ENCODE measurements at regions not wholly inside any gene's neighbourhood (a gene's known extent, or its start where the extent isn't known, plus 50 kb on each side); places are given as distances from the start of the nearest gene placed in this dataset.
"Not testable (repeated sequence)": the region's sequence is repeated elsewhere in the genome, so short reads cannot be mapped to it uniquely, and the experiment has no call there.

GRCh38 chr14:105899071-105899641, 372.8 kb downstream of the TMEM121 start:
- DNase-seq, result no peak
- TF ChIP-seq CTCF (IDR thresholded peaks at IDR 0.05; ENCODE audit: low read depth, low read length, missing control alignments), result no peak
- Histone ChIP-seq H3K4me3 (ENCODE audit: low read depth, low read length) (no peak overlapping the region), H3K36me3 (replicated peaks) (no peaks in the 10 kb centered on the region), H3K27ac (no peak overlapping the region), H3K27me3 (replicated peaks) (no peaks in the 10 kb centered on the region)
- in situ Hi-C loops (cut with HindIII; ENCODE audit: low pct_ligation_motif_present, low sequenced_read_pairs), result no loop called here

GRCh38 chr14:105899657-105900397, 373.4 kb downstream of the TMEM121 start:
- H3K27me3 ChIP-seq (replicated peaks), result no peaks in the 10 kb centered on the region
- in situ Hi-C loops (cut with HindIII; ENCODE audit: low pct_ligation_motif_present, low sequenced_read_pairs), result no loop called here
- no peak overlapping the region for H3K4me3 ChIP-seq (ENCODE audit: low read depth, low read length)
- DNase-seq, result no peak
- no peak overlapping the region for H3K27ac ChIP-seq
- no peaks in the 10 kb centered on the region for H3K36me3 ChIP-seq (replicated peaks)
- no peak for TF ChIP-seq CTCF (IDR thresholded peaks at IDR 0.05; ENCODE audit: low read depth, low read length, missing control alignments)

DNA sequence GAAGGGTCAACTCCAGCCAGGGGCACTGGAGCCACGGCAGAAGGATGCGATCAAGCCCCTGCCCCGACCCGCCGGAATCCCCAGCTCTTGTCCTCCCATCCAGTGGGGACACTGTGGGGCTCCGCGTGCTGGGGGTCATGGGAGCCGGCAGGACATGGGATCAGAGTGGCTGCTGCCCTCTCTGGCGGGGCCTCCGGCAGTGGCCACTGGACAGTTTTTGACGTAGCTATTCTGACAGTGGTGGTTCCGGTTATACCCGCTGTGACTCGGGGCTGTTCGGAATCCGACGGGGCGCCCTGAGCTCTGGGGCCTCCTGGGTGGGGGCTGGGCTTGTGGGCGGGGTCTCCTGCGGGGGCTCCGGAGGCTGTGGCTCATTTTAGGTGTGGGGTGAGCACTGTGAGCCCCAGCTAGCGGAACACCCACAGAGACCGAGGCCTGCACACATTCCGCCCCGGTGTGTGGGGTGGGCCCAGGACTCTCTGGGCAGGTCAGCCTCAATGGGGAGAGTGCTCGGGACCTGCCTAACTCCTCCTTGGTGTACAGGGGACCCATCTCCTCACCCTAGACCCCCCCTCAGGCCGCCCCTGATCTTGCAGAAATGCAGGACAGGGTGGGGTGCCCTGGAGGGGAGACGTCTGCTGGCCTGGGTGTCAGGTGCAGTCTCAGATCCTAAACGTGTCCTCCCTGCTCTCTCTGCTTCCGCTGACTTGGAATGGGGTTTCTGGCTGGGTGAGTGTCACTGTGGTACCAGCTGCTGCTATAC, 374.2 kb downstream of the TMEM121 start:
- no peak for TF ChIP-seq CTCF (IDR thresholded peaks at IDR 0.05; ENCODE audit: low read depth, low read length, missing control alignments)
- Histone ChIP-seq H3K4me3 (ENCODE audit: low read depth, low read length) (no peak overlapping the region), H3K27ac (no peak overlapping the region), H3K27me3 (replicated peaks) (no peaks in the 10 kb centered on the region), H3K36me3 (replicated peaks) (no peaks in the 10 kb centered on the region)
- DNase-seq, result no peak
- in situ Hi-C loops (cut with HindIII; ENCODE audit: low pct_ligation_motif_present, low sequenced_read_pairs), result no loop called here

GRCh38 chr14:105901226-105901625, 374.8 kb downstream of the TMEM121 start:
- Histone ChIP-seq H3K4me3 (ENCODE audit: low read depth, low read length) (no peak overlapping the region), H3K27ac (no peak overlapping the region), H3K36me3 (replicated peaks) (no peaks in the 10 kb centered on the region), H3K27me3 (replicated peaks) (no peaks in the 10 kb centered on the region)
- in situ Hi-C loops (cut with HindIII; ENCODE audit: low pct_ligation_motif_present, low sequenced_read_pairs), result no loop called here
- TF ChIP-seq CTCF (IDR thresholded peaks at IDR 0.05; ENCODE audit: low read depth, low read length, missing control alignments), result no peak
- no peak for DNase-seq

GRCh38 chr14:105902131-105902898, 375.9 kb downstream of the TMEM121 start:
- in situ Hi-C loops (cut with HindIII; ENCODE audit: low pct_ligation_motif_present, low sequenced_read_pairs), result no loop called here
- Histone ChIP-seq H3K27me3 (replicated peaks) (no peaks in the 10 kb centered on the region), H3K36me3 (replicated peaks) (no peaks in the 10 kb centered on the region), H3K27ac (no peak overlapping the region), H3K4me3 (ENCODE audit: low read depth, low read length) (no peak overlapping the region)
- no peak for DNase-seq
- no peak for TF ChIP-seq CTCF (IDR thresholded peaks at IDR 0.05; ENCODE audit: low read depth, low read length, missing control alignments)

DNA sequence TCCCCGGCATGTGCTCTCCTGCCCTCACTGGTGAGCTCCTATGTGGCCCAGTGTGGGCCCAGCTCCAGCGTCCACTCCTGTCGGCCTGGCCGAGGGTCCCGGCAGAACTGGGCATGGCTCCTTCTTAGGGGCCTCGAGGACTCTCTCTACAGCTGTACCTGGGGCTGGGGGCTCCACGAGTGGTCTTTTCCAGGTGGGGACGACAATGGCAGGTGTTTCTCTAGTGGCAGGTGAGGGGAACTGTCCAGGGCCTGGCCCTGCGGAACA, 376.4 kb downstream of the TMEM121 start:
- in situ Hi-C loops (cut with HindIII; ENCODE audit: low pct_ligation_motif_present, low sequenced_read_pairs); H3K27ac ChIP-seq; H3K27me3 ChIP-seq (replicated peaks); H3K4me3 ChIP-seq (ENCODE audit: low read depth, low read length); H3K36me3 ChIP-seq (replicated peaks); DNase-seq: not testable (repeated sequence)

Data from brain microvascular endothelial cell (primary cell).